Amygdala (tissue), 56 donors: ENCODE measurements at regions not wholly inside any gene's neighbourhood (a gene's known extent, or its start where the extent isn't known, plus 50 kb on each side); places are given as distances from the start of the nearest gene placed in this dataset.
"Not testable (repeated sequence)": the region's sequence is repeated elsewhere in the genome, so short reads cannot be mapped to it uniquely, and the experiment has no call there.

Experiments
- DNase-seq, 56 donors: peaks; one replicate each; lab custom pipeline; 2025; lab: John Stamatoyannopoulos, UW

- no peak for DNase-seq
These were observed 99.2 kb upstream of the PCBD1 start for GRCh38 chr10:70987396-70988130.

GRCh38 chr10:70990156-70990555 is 101.8 kb upstream of the PCBD1 start:
- DNase-seq: not testable (repeated sequence)

GRCh38 chr10:70990681-70991080 is 102.3 kb upstream of the PCBD1 start:
- DNase-seq: no peak

GRCh38 chr10:70991140-70992124 is 103.1 kb upstream of the PCBD1 start:
- DNase-seq: no peak

GRCh38 chr10:70992436-70992835 is 104.1 kb upstream of the PCBD1 start:
- no peak for DNase-seq

GRCh38 chr10:70993051-70993450 is 104.7 kb upstream of the PCBD1 start:
- no peak for DNase-seq

GRCh38 chr10:70996549-70996948 is 108.2 kb upstream of the PCBD1 start:
- no peak for DNase-seq

GRCh38 chr10:70997236-70997635 is 108.9 kb upstream of the PCBD1 start:
- DNase-seq: no peak

GRCh38 chr10:70998086-70998485 is 109.7 kb upstream of the PCBD1 start:
- no peak for DNase-seq

- DNase-seq: no peak
These were observed 113.1 kb upstream of the PCBD1 start for GRCh38 chr10:71001470-71001869.

- DNase-seq: no peak
These were observed 116.1 kb upstream of the PCBD1 start for GRCh38 chr10:71004176-71005075.

GRCh38 chr10:71005337-71006305 is 117.3 kb upstream of the PCBD1 start:
- DNase-seq: no peak

GRCh38 chr10:71006506-71006905 is 118.1 kb upstream of the PCBD1 start:
- no peak for DNase-seq

GRCh38 chr10:71007516-71007915 is 119.2 kb upstream of the PCBD1 start:
- no peak for DNase-seq

- no peak for DNase-seq
These were observed 119.8 kb upstream of the PCBD1 start for GRCh38 chr10:71008150-71008549.

- DNase-seq: no peak
These were observed 120.8 kb upstream of the PCBD1 start for GRCh38 chr10:71009126-71009525.

GRCh38 chr10:71010730-71011129 is 122.4 kb upstream of the PCBD1 start:
- no peak for DNase-seq

GRCh38 chr10:71011141-71011540 is 122.8 kb upstream of the PCBD1 start:
- DNase-seq: no peak

GRCh38 chr10:71014021-71014805 is 125.8 kb upstream of the PCBD1 start:
- no peak for DNase-seq
